ENCODE measurements at regions not wholly inside any gene's neighbourhood (a gene's known extent, or its start where the extent isn't known, plus 50 kb on each side); places are given as distances from the start of the nearest gene placed in this dataset.

DNA sequence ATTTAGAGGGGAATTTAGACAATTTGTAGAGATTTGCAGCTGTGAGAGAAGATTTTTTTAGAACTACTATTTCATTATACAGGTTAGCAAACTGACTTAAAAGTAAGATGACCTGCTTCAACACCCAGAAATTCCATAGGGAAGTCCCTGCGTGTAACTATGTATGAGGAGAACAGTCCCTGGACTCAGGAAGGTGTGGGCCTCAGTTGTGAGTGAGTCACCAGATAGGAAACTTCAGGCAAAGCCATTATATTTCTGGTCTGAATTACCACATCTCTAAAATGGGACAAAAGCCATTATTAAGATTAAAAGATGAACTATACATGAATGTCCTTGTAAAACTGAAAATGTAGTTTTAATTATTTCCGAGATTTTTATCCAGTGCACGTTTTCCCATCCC, 488.3 kb upstream of the GOLIM4 start:
- no peaks in the 10 kb centered on the region for H3K27me3 ChIP-seq (ENCODE audit: insufficient read depth, low read depth)
- no peak overlapping the region for H3K4me2 ChIP-seq
- no peak overlapping the region for H2AFZ ChIP-seq
- intact Hi-C loops (cut with micrococcal nuclease; ENCODE audit: unreplicated experiment): no loop called here
- no peak for TF ChIP-seq EZH2 (IDR thresholded peaks at IDR 0.05; ENCODE audit: low read depth)
- TF ChIP-seq, protein P1, sequence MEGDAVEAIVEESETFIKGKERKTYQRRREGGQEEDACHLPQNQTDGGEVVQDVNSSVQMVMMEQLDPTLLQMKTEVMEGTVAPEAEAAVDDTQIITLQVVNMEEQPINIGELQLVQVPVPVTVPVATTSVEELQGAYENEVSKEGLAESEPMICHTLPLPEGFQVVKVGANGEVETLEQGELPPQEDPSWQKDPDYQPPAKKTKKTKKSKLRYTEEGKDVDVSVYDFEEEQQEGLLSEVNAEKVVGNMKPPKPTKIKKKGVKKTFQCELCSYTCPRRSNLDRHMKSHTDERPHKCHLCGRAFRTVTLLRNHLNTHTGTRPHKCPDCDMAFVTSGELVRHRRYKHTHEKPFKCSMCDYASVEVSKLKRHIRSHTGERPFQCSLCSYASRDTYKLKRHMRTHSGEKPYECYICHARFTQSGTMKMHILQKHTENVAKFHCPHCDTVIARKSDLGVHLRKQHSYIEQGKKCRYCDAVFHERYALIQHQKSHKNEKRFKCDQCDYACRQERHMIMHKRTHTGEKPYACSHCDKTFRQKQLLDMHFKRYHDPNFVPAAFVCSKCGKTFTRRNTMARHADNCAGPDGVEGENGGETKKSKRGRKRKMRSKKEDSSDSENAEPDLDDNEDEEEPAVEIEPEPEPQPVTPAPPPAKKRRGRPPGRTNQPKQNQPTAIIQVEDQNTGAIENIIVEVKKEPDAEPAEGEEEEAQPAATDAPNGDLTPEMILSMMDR (conservative IDR thresholded peaks at IDR 0.05): no peak
- no peaks in the 10 kb centered on the region for H3K36me3 ChIP-seq (ENCODE audit: low read depth)
- BruUV-seq (replicated peaks): no TSS peak
- H3K9me3 ChIP-seq (ENCODE audit: insufficient read depth, low read depth): no peaks in the 10 kb centered on the region
- no peaks in the 10 kb centered on the region for H4K20me1 ChIP-seq (ENCODE audit: insufficient read depth)
- H3K27ac ChIP-seq: no peak overlapping the region
- H3K4me1 ChIP-seq (replicated peaks; ENCODE audit: insufficient read depth): no peaks in the 10 kb centered on the region
- H3K79me2 ChIP-seq (ENCODE audit: low read depth): no peaks in the 10 kb centered on the region
- ChIA-PET CTCF (no interaction called here), POLR2A (ENCODE audit: unreplicated experiment) (no interaction called here)
- DNase-seq: no peak
- no peak overlapping the region for H3K4me3 ChIP-seq
- no peaks in the 10 kb centered on the region; the same call in 1 of the 2 replicates for H3K9me2 ChIP-seq (ENCODE audit: insufficient read depth)
- H3F3A ChIP-seq (ENCODE audit: insufficient read depth, low read depth): peaks cover under 1% of the 10 kb centered on the region; the same call in 1 of the 2 replicates

DNA sequence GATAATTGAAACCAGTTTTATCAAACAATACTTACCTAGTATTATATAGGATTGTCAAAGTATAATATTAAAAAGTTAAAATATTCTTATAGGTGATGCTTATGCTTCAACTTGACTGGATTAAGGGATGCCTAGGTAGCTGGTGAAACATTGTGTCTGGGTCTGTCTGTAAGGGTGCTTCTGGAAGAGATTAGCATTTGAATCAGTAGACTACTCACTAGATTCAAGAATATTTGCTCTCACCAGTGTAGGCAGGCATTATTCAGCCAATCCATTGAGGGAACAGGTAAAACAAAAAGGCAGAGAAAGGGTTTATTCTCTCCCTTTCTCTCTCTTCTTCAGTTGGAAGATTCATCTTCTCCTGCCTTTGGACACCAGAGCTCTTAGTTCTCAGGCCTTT, 486.8 kb upstream of the GOLIM4 start:
- POLR2A ChIA-PET (ENCODE audit: unreplicated experiment): no interaction called here
- H2AFZ ChIP-seq: no peak overlapping the region
- intact Hi-C loops (cut with micrococcal nuclease; ENCODE audit: unreplicated experiment): no loop called here
- H3K36me3 ChIP-seq (ENCODE audit: low read depth): no peaks in the 10 kb centered on the region
- H3K27me3 ChIP-seq (ENCODE audit: insufficient read depth, low read depth): no peaks in the 10 kb centered on the region
- CTCF ChIA-PET: no interaction called here
- no peaks in the 10 kb centered on the region for H3K79me2 ChIP-seq (ENCODE audit: low read depth)
- H3F3A ChIP-seq (ENCODE audit: insufficient read depth, low read depth): peaks cover 4% of the 10 kb centered on the region; the same call in 1 of the 2 replicates
- DNase-seq: no peak
- H3K4me2 ChIP-seq: no peak overlapping the region
- no peak overlapping the region for H3K27ac ChIP-seq
- no peaks in the 10 kb centered on the region; the same call in 1 of the 2 replicates for H3K9me2 ChIP-seq (ENCODE audit: insufficient read depth)
- TF ChIP-seq, protein P1 (conservative IDR thresholded peaks at IDR 0.05): no peak
- TF ChIP-seq EZH2 (IDR thresholded peaks at IDR 0.05; ENCODE audit: low read depth): no peak
- H3K4me1 ChIP-seq (replicated peaks; ENCODE audit: insufficient read depth): no peaks in the 10 kb centered on the region
- no peak overlapping the region for H3K4me3 ChIP-seq
- no TSS peak for BruUV-seq (replicated peaks)
- no peaks in the 10 kb centered on the region for H3K9me3 ChIP-seq (ENCODE audit: insufficient read depth, low read depth)
- no peaks in the 10 kb centered on the region for H4K20me1 ChIP-seq (ENCODE audit: insufficient read depth)

DNA sequence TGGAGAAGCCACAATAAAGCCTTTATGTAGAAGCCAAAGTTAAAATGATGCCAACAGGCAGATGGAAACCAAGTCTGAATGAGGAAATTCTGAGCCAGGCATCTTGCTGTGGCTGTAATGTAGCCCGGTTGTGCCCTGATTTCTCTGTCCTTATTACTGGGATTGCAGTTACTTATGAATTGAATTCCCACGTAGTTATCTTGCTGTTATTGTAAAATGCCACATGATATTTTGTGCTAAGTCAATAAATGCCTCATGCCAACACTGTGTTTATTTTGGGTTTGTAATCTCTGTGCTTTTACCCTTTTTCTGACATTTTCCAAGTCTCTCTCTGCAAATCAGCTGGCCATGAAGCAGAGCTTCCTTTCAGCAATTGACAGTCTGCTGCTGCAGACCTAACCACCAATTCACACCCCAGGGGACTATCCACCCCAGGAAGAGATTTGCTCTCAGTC, 486.1 kb upstream of the GOLIM4 start:
- DNase-seq: no peak
- TF ChIP-seq, protein P1 (conservative IDR thresholded peaks at IDR 0.05): no peak
- no peak for TF ChIP-seq EZH2 (IDR thresholded peaks at IDR 0.05; ENCODE audit: low read depth)
- intact Hi-C loops (cut with micrococcal nuclease; ENCODE audit: unreplicated experiment): no loop called here
- Histone ChIP-seq H3K36me3 (ENCODE audit: low read depth) (no peaks in the 10 kb centered on the region), H3K9me3 (ENCODE audit: insufficient read depth, low read depth) (no peaks in the 10 kb centered on the region), H3F3A (ENCODE audit: insufficient read depth, low read depth) (peaks cover 4% of the 10 kb centered on the region; the same call in 1 of the 2 replicates), H4K20me1 (ENCODE audit: insufficient read depth) (no peaks in the 10 kb centered on the region), H3K27me3 (ENCODE audit: insufficient read depth, low read depth) (no peaks in the 10 kb centered on the region), H3K4me2 (no peak overlapping the region), H3K4me1 (replicated peaks; ENCODE audit: insufficient read depth) (no peaks in the 10 kb centered on the region), H3K9me2 (ENCODE audit: insufficient read depth) (no peaks in the 10 kb centered on the region; the same call in 1 of the 2 replicates), H3K4me3 (no peak overlapping the region), H3K79me2 (ENCODE audit: low read depth) (no peaks in the 10 kb centered on the region), H2AFZ (no peak overlapping the region), H3K27ac (no peak overlapping the region)
- CTCF ChIA-PET: no interaction called here
- POLR2A ChIA-PET (ENCODE audit: unreplicated experiment): interaction anchor here (0.6 kb wide), 1 partner anchor 119 kb away, joined by 3 read pairs; no protein-coding TSS in a partner anchor
- BruUV-seq (replicated peaks): no TSS peak

All from PC-9 (cell line).